ENCODE measurements at regions not wholly inside any gene's neighbourhood (a gene's known extent, or its start where the extent isn't known, plus 50 kb on each side); places are given as distances from the start of the nearest gene placed in this dataset.

GRCh38 chr15:57870667-57871066 lies 164.2 kb downstream of the POLR2M start:
- Mint-ChIP-seq H3K27ac (no peak overlapping the region), H3K9me3 (peaks cover 6 to 21% (median 16%) of the 10 kb centered on the region in 7 donors), H3K4me1 (peaks cover 5% of the 10 kb centered on the region), H3K4me3 (no peak overlapping the region), H3K36me3 (no peaks in the 10 kb centered on the region), H3K27me3 (ENCODE audit: low read depth in 3 of 3) (peaks cover 24 to 58% (median 29%) of the 10 kb centered on the region in 3 donors)
- no peak for DNase-seq
- Histone ChIP-seq H3K27ac (ENCODE audit: low read depth in 1 of 2, low read length in 2 of 2) (no peak overlapping the region), H2AFZ (ENCODE audit: insufficient read depth, low read depth, low read length, poor library complexity, severe bottlenecking) (no peak overlapping the region), H3K79me2 (ENCODE audit: insufficient read depth, low read length) (no peaks in the 10 kb centered on the region), H3K4me2 (replicated peaks; ENCODE audit: extremely low read depth, low read length, poor library complexity, severe bottlenecking) (no peak overlapping the region), H4K20me1 (ENCODE audit: insufficient read depth, low read length) (no peaks in the 10 kb centered on the region), H3K9ac (ENCODE audit: insufficient read depth, low read length, poor library complexity, severe bottlenecking) (no peak overlapping the region), H3K36me3 (replicated peaks in 1 of 2; ENCODE audit: control insufficient read depth in 1 of 2, insufficient read depth in 2 of 2, low read length in 2 of 2) (no peaks in the 10 kb centered on the region), H3K9me3 (replicated peaks in 1 of 2; ENCODE audit: control insufficient read depth in 1 of 2, insufficient read depth in 1 of 2, low read length in 2 of 2) (peaks cover 5 to 16% of the 10 kb centered on the region in 2 donors), H3K4me1 (ENCODE audit: control insufficient read depth in 1 of 2, insufficient read depth in 2 of 2, low read length in 2 of 2) (no peaks in the 10 kb centered on the region), H3K4me3 (replicated peaks in 1 of 3; ENCODE audit: low read depth in 2 of 3, low read length in 3 of 3) (no peak overlapping the region), H3K27me3 (ENCODE audit: control insufficient read depth in 2 of 2, insufficient read depth in 2 of 2, low read length in 2 of 2) (peaks cover 19 to 49% of the 10 kb centered on the region in 2 donors)
- no peak for TF ChIP-seq CTCF (IDR thresholded peaks at IDR 0.05)
- intact Hi-C loops (cut with micrococcal nuclease), result no loop called here
- WGBS (ENCODE audit: insufficient coverage), result no CpG with 5 or more reads among the region's 2 CpGs

- H3K36me3 ChIP-seq (replicated peaks in 1 of 2; ENCODE audit: control insufficient read depth in 1 of 2, insufficient read depth in 2 of 2, low read length in 2 of 2), result no peaks in the 10 kb centered on the region
- WGBS (ENCODE audit: insufficient coverage), result 37% methylated on average over 3 of the region's 6 CpGs
- H3K9me3 Mint-ChIP-seq, result peaks cover 9 to 26% (median 20%) of the 10 kb centered on the region in 7 donors
- peaks cover 16 to 45% of the 10 kb centered on the region in 2 donors for H3K27me3 ChIP-seq (ENCODE audit: control insufficient read depth in 2 of 2, insufficient read depth in 2 of 2, low read length in 2 of 2)
- DNase-seq, result no peak
- no peak overlapping the region for H3K27ac Mint-ChIP-seq
- intact Hi-C loops (cut with micrococcal nuclease), result no loop called here
- TF ChIP-seq CTCF (IDR thresholded peaks at IDR 0.05), result no peak
- H3K36me3 Mint-ChIP-seq, result no peaks in the 10 kb centered on the region
- H3K4me1 Mint-ChIP-seq, result peaks cover 5% of the 10 kb centered on the region
- H3K4me3 ChIP-seq (replicated peaks in 1 of 3; ENCODE audit: low read depth in 2 of 3, low read length in 3 of 3), result no peak overlapping the region
- H4K20me1 ChIP-seq (ENCODE audit: insufficient read depth, low read length), result no peaks in the 10 kb centered on the region
- peaks cover 26 to 48% (median 26%) of the 10 kb centered on the region in 3 donors for H3K27me3 Mint-ChIP-seq (ENCODE audit: low read depth in 3 of 3)
- no peaks in the 10 kb centered on the region for H3K4me1 ChIP-seq (ENCODE audit: control insufficient read depth in 1 of 2, insufficient read depth in 2 of 2, low read length in 2 of 2)
- H2AFZ ChIP-seq (ENCODE audit: insufficient read depth, low read depth, low read length, poor library complexity, severe bottlenecking), result no peak overlapping the region
- peaks cover 9 to 16% of the 10 kb centered on the region in 2 donors for H3K9me3 ChIP-seq (replicated peaks in 1 of 2; ENCODE audit: control insufficient read depth in 1 of 2, insufficient read depth in 1 of 2, low read length in 2 of 2)
- no peak overlapping the region for H3K27ac ChIP-seq (ENCODE audit: low read depth in 1 of 2, low read length in 2 of 2)
- H3K9ac ChIP-seq (ENCODE audit: insufficient read depth, low read length, poor library complexity, severe bottlenecking), result no peak overlapping the region
- H3K79me2 ChIP-seq (ENCODE audit: insufficient read depth, low read length), result no peaks in the 10 kb centered on the region
- H3K4me2 ChIP-seq (replicated peaks; ENCODE audit: extremely low read depth, low read length, poor library complexity, severe bottlenecking), result no peak overlapping the region
- peak overlapping the region in 1 of 2 donors; percentile 28 for H3K4me3 Mint-ChIP-seq
Measured at GRCh38 chr15:57872281-57873030, 165.9 kb downstream of the POLR2M start.
